GM23338 (cell line): ENCODE measurements at regions not wholly inside any gene's neighbourhood (a gene's known extent, or its start where the extent isn't known, plus 50 kb on each side); places are given as distances from the start of the nearest gene placed in this dataset.

ENCODE experiments used
- ATAC-seq: fragments of 200-7000 bp; cut with Tn5 transposase; 3 replicates; pipeline ENCODE4 v1.9.1; 2020
- DNase-seq: peaks from one replicate; pipeline ENCODE4 v3.0.0-alpha.2; 2015; ENCODE audit warnings: low spot score
- H2AFZ ChIP-seq: fragments of 200-600 bp; sonication (generic); 2 replicates; pipeline ENCODE4 v1.8.0; 2016; ENCODE audit warnings: antibody characterized with exemption, mild to moderate bottlenecking, moderate library complexity
- H3F3A ChIP-seq: fragments of 200-600 bp; sonication (generic); replicated peaks from 2 replicates; pipeline ENCODE4 v1.8.0; 2017; ENCODE audit warnings: antibody characterized with exemption, mixed run types, low read depth
- H3K27ac ChIP-seq: fragments of 200-600 bp; sonication (generic); 2 replicates; pipeline ENCODE4 v1.6.1; 2016; ENCODE audit warnings: low read depth
- H3K27me3 ChIP-seq: fragments of 200-600 bp; sonication (generic); 2 replicates; pipeline ENCODE4 v1.8.0; 2016; ENCODE audit warnings: mild to moderate bottlenecking, mixed run types, moderate library complexity; ENCODE audit not compliant: insufficient read depth
- H3K36me3 ChIP-seq: fragments of 200-600 bp; sonication (generic); 2 replicates; pipeline ENCODE4 v1.8.0; 2016; ENCODE audit warnings: mild to moderate bottlenecking; ENCODE audit not compliant: insufficient read depth
- H3K4me1 ChIP-seq: fragments of 200-600 bp; sonication (generic); 2 replicates; pipeline ENCODE4 v1.8.0; 2016; ENCODE audit warnings: mild to moderate bottlenecking, moderate library complexity; ENCODE audit not compliant: insufficient read depth
- H3K4me2 ChIP-seq: fragments of 200-600 bp; sonication (generic); 2 replicates; pipeline ENCODE4 v1.7.1; 2017; ENCODE audit warnings: mixed run types
- H3K4me3 ChIP-seq: fragments of 200-600 bp; sonication (generic); 2 replicates; pipeline ENCODE4 v1.6.1; 2016; ENCODE audit warnings: mixed run types
- H3K79me2 ChIP-seq: fragments of 200-600 bp; sonication (generic); replicated peaks from 2 replicates; pipeline ENCODE4 v1.8.0; 2017; ENCODE audit warnings: mild to moderate bottlenecking; ENCODE audit not compliant: insufficient read depth
- H3K9me2 ChIP-seq: fragments of 200-600 bp; sonication (generic); 2 replicates; pipeline ENCODE4 v1.8.0; 2017; ENCODE audit not compliant: insufficient read depth
- H4K20me1 ChIP-seq: fragments of 200-600 bp; sonication (generic); replicated peaks from 2 replicates; pipeline ENCODE4 v1.8.0; 2017; ENCODE audit warnings: mild to moderate bottlenecking; ENCODE audit not compliant: insufficient read depth
- H3K27ac Mint-ChIP-seq: 2 replicates; pipeline ENCODE4 v1.8.0; 2020; ENCODE audit warnings: inconsistent platforms, mild to moderate bottlenecking, moderate library complexity, mixed read lengths
- H3K27me3 Mint-ChIP-seq: 3 replicates; pipeline ENCODE4 v1.8.0; 2022; ENCODE audit warnings: low read depth, mild to moderate bottlenecking, moderate library complexity, mixed read lengths, inconsistent platforms; ENCODE audit not compliant: insufficient read depth, poor library complexity
- H3K36me3 Mint-ChIP-seq: 3 replicates; pipeline ENCODE4 v1.8.0; 2021; ENCODE audit warnings: low read depth, mild to moderate bottlenecking, inconsistent platforms, moderate library complexity, mixed read lengths
- H3K4me1 Mint-ChIP-seq: 3 replicates; pipeline ENCODE4 v1.8.0; 2020; ENCODE audit warnings: mild to moderate bottlenecking, inconsistent platforms, mixed read lengths
- H3K4me3 Mint-ChIP-seq: 3 replicates; pipeline ENCODE4 v1.8.0; 2021; ENCODE audit warnings: moderate library complexity, mild to moderate bottlenecking, inconsistent platforms, mixed read lengths
- H3K9me3 Mint-ChIP-seq: 3 replicates; pipeline ENCODE4 v1.8.0; 2020; ENCODE audit warnings: moderate library complexity, mild to moderate bottlenecking, inconsistent platforms, mixed read lengths
- CTCF ChIP-seq, 2 experiments: fragments of 200-600 bp in 1 of 2; sonication (generic) in 1 of 2; conservative IDR thresholded peaks; 2 replicates each; pipeline versions ENCODE4 v1.5.1 to v1.6.1; 2016 to 2017; ENCODE audit warnings: antibody characterized with exemption in 2 of 2, low read depth in 2 of 2, mild to moderate bottlenecking in 2 of 2, moderate library complexity in 1 of 2
- ETS1 ChIP-seq: IDR thresholded peaks from 2 replicates; pipeline ENCODE4 v1.6.1; 2016; ENCODE audit warnings: antibody characterized with exemption
- EZH2phosphoT487 ChIP-seq: fragments of 200-600 bp; sonication (generic); IDR thresholded peaks from one replicate; pipeline ENCODE4 v1.8.1; 2018; ENCODE audit warnings: antibody characterized with exemption; ENCODE audit not compliant: unreplicated experiment
- JUNB ChIP-seq: IDR thresholded peaks from one replicate; pipeline ENCODE4 v1.6.1; 2016; ENCODE audit warnings: antibody characterized with exemption; ENCODE audit not compliant: unreplicated experiment
- ZNF331 ChIP-seq: fragments of 250-450 bp; sonication (Bioruptor Pico); IDR thresholded peaks from 2 replicates; pipeline ENCODE4 v1.5.0; 2020; ENCODE audit warnings: low read depth, mild to moderate bottlenecking, moderate library complexity
- ZNF462 ChIP-seq: fragments of 250-450 bp; sonication (Bioruptor Pico); IDR thresholded peaks from 2 replicates; pipeline ENCODE4 v1.5.0; 2020; ENCODE audit warnings: mild to moderate bottlenecking, moderate library complexity

GRCh38 chr9:79023134-79023580, 548.6 kb upstream of the TLE4 start:
- no peaks in the 10 kb centered on the region for H4K20me1 ChIP-seq
- ATAC-seq: no peak
- H3K36me3 ChIP-seq: no peaks in the 10 kb centered on the region
- H3K4me2 ChIP-seq: no peak overlapping the region
- H2AFZ ChIP-seq: no peak overlapping the region
- peaks cover 15% of the 10 kb centered on the region for H3K4me1 Mint-ChIP-seq
- H3K4me3 Mint-ChIP-seq: no peak overlapping the region
- DNase-seq: no peak
- no peaks in the 10 kb centered on the region for H3K79me2 ChIP-seq
- H3K27ac ChIP-seq: no peak overlapping the region
- TF ChIP-seq ETS1 (no peak), JUNB (no peak), CTCF (conservative IDR thresholded peaks at IDR 0.05; ENCODE audit: low read depth in 2 of 2) (no peak), EZH2phosphoT487 (no peak), ZNF331 (CRISPR knock-in tag) (no peak), ZNF462 (CRISPR knock-in tag) (no peak)
- H3K9me3 Mint-ChIP-seq: no peaks in the 10 kb centered on the region
- no peaks in the 10 kb centered on the region for H3K27me3 Mint-ChIP-seq
- H3K4me3 ChIP-seq: no peak overlapping the region
- H3K27me3 ChIP-seq: no peaks in the 10 kb centered on the region
- H3F3A ChIP-seq: no peaks in the 10 kb centered on the region
- H3K4me1 ChIP-seq: peaks cover 7% of the 10 kb centered on the region
- H3K9me2 ChIP-seq: 0 out of 2 replicates have a peak, but pooled peaks cover 10% of the 10 kb centered on the region
- no peaks in the 10 kb centered on the region for H3K36me3 Mint-ChIP-seq
- no peak overlapping the region for H3K27ac Mint-ChIP-seq
